Gastroesophageal sphincter (tissue), 4 donors: ENCODE measurements at regions not wholly inside any gene's neighbourhood (a gene's known extent, or its start where the extent isn't known, plus 50 kb on each side); places are given as distances from the start of the nearest gene placed in this dataset.

Source experiments
- ATAC-seq: fragments of 150-250 bp; one replicate; pipeline ENCODE4 v1.9.1; 2016; ENCODE audit warnings: mild to moderate bottlenecking, moderate library complexity
- H3K27ac ChIP-seq, 4 donors: fragments of 200-600 bp; sonication (generic) in 3 of 4; 1 replicate in 3 of 4; 2 replicates in 1 of 4; pipeline ENCODE4 v1.5.1; 2016 to 2019
- H3K27me3 ChIP-seq: fragments of 200-600 bp; sonication (generic); one replicate; pipeline ENCODE4 v1.5.1; 2019
- H3K36me3 ChIP-seq, 2 donors: fragments of 200-600 bp; sonication (generic); one replicate each; pipeline ENCODE4 v1.5.1; 2019; ENCODE audit warnings: control low read depth in 1 of 2
- H3K4me1 ChIP-seq, 3 donors: fragments of 200-600 bp; sonication (generic); 1 replicate in 2 of 3; 2 replicates in 1 of 3; pipeline ENCODE4 v1.5.1; 2016 to 2019; ENCODE audit warnings: control low read depth in 2 of 3
- H3K4me3 ChIP-seq, 2 donors: fragments of 200-600 bp; sonication (generic); one replicate each; pipeline ENCODE4 v1.5.1; 2019; ENCODE audit warnings: mild to moderate bottlenecking in 1 of 2, moderate library complexity in 1 of 2
- H3K9me3 ChIP-seq, 3 donors: fragments of 200-600 bp; sonication (generic); one replicate each; pipeline ENCODE4 v1.5.1; 2017 to 2019; ENCODE audit warnings: control low read depth in 2 of 3
- CTCF ChIP-seq, 4 experiments: fragments of 200-600 bp in 2 of 4; fragments of 450-650 bp in 2 of 4; sonication (generic) in 1 of 4; IDR thresholded peaks; one replicate each; pipeline ENCODE4 v1.5.1; 2017 to 2019; ENCODE audit warnings: antibody characterized with exemption in 4 of 4, mild to moderate bottlenecking in 2 of 4, moderate library complexity in 2 of 4
- EP300 ChIP-seq: sonication (generic); formaldehyde crosslinking; IDR thresholded peaks from one replicate; pipeline ENCODE4 v1.6.1; 2017; ENCODE audit warnings: antibody characterized with exemption, mild to moderate bottlenecking
- POLR2A ChIP-seq, 2 donors: fragments of 450-650 bp; IDR thresholded peaks; one replicate each; pipeline ENCODE4 v1.6.1; 2017; ENCODE audit warnings: antibody characterized with exemption in 2 of 2, mild to moderate bottlenecking in 2 of 2, moderate library complexity in 1 of 2
- POLR2AphosphoS5 ChIP-seq: sonication (generic); formaldehyde crosslinking; IDR thresholded peaks from one replicate; pipeline ENCODE4 v1.6.1; 2017; ENCODE audit warnings: antibody characterized with exemption
- WGBS, 2 donors: methylation state at CpG; one replicate each; pipeline ENCODE4 v1.1.5; 2018; ENCODE audit warnings: low coverage in 1 of 2; 5-methylcytosine and 5-hydroxymethylcytosine counted together

GRCh38 chr5:145221416-145221815 is 613.7 kb downstream of the PRELID2 start:
- H3K36me3 ChIP-seq: no peaks in the 10 kb centered on the region
- H3K9me3 ChIP-seq: no peaks in the 10 kb centered on the region
- no peaks in the 10 kb centered on the region for H3K4me1 ChIP-seq
- no peaks in the 10 kb centered on the region for H3K27me3 ChIP-seq
- no peak overlapping the region for H3K4me3 ChIP-seq
- no peak for TF ChIP-seq POLR2A (IDR thresholded peaks at IDR 0.05)
- no peak for TF ChIP-seq POLR2AphosphoS5
- no peak for TF ChIP-seq EP300
- no peak for TF ChIP-seq CTCF (IDR thresholded peaks at IDR 0.05)
- no peak overlapping the region for H3K27ac ChIP-seq
- ATAC-seq: no peak
- WGBS, 2 donors: 100% methylated on average over 1 of the region's 1 CpG

GRCh38 chr5:145220481-145220880 is 614.7 kb downstream of the PRELID2 start:
- Histone ChIP-seq H3K4me1 (no peaks in the 10 kb centered on the region), H3K9me3 (peaks cover 0 to 6% (median 0%) of the 10 kb centered on the region in 3 donors), H3K27ac (no peak overlapping the region), H3K36me3 (no peaks in the 10 kb centered on the region), H3K27me3 (no peaks in the 10 kb centered on the region), H3K4me3 (no peak overlapping the region)
- TF ChIP-seq POLR2AphosphoS5: no peak
- no peak for TF ChIP-seq CTCF (IDR thresholded peaks at IDR 0.05)
- TF ChIP-seq EP300: no peak
- no peak for ATAC-seq
- 80 to 85% methylated on average over 5 of the region's 5 CpGs for WGBS, 2 donors

GRCh38 chr5:145218982-145219381 is 616.2 kb downstream of the PRELID2 start:
- H3K36me3 ChIP-seq: no peaks in the 10 kb centered on the region
- H3K27me3 ChIP-seq: no peaks in the 10 kb centered on the region
- no peak overlapping the region for H3K4me3 ChIP-seq
- H3K9me3 ChIP-seq: peaks cover 0 to 21% (median 0%) of the 10 kb centered on the region in 3 donors
- no peaks in the 10 kb centered on the region for H3K4me1 ChIP-seq
- WGBS, 2 donors: 88 to 91% methylated on average over 1 of the region's 1 CpG
- H3K27ac ChIP-seq: no peak overlapping the region
- no peak for TF ChIP-seq CTCF (IDR thresholded peaks at IDR 0.05)
- no peak for TF ChIP-seq EP300
- no peak for TF ChIP-seq POLR2AphosphoS5
- no peak for TF ChIP-seq POLR2A (IDR thresholded peaks at IDR 0.05)
- ATAC-seq: no peak

- Histone ChIP-seq H3K4me3 (no peak overlapping the region), H3K36me3 (no peaks in the 10 kb centered on the region), H3K27ac (no peak overlapping the region), H3K27me3 (no peaks in the 10 kb centered on the region), H3K9me3 (peaks cover 0 to 27% (median 0%) of the 10 kb centered on the region in 3 donors), H3K4me1 (no peaks in the 10 kb centered on the region)
- no peak for ATAC-seq
- 25 to 68% methylated on average over 1 to 3 of the region's 3 CpGs for WGBS, 2 donors
- no peak for TF ChIP-seq EP300
These were observed 617.1 kb downstream of the PRELID2 start for GRCh38 chr5:145218019-145218418.

- Histone ChIP-seq H3K36me3 (no peaks in the 10 kb centered on the region), H3K27ac (no peak overlapping the region), H3K4me3 (no peak overlapping the region), H3K4me1 (no peaks in the 10 kb centered on the region), H3K27me3 (no peaks in the 10 kb centered on the region), H3K9me3 (peaks cover 0 to 26% (median 0%) of the 10 kb centered on the region in 3 donors)
- WGBS, 2 donors: 100% methylated on average over 1 to 2 of the region's 3 CpGs
- no peak for ATAC-seq
- TF ChIP-seq POLR2A (IDR thresholded peaks at IDR 0.05) (no peak), CTCF (IDR thresholded peaks at IDR 0.05) (no peak), POLR2AphosphoS5 (no peak), EP300 (no peak)
These were observed 625.1 kb downstream of the PRELID2 start for GRCh38 chr5:145210020-145210419.
